Astrocyte (in vitro differentiated cells and primary cell): ENCODE measurements at regions not wholly inside any gene's neighbourhood (a gene's known extent, or its start where the extent isn't known, plus 50 kb on each side); places are given as distances from the start of the nearest gene placed in this dataset.

Source experiments
- CTCF ChIP-seq: IDR thresholded peaks from 2 replicates; pipeline ENCODE4 v1.5.1; 2011; ENCODE audit warnings: low read depth, mild to moderate bottlenecking, inconsistent platforms, low read length, moderate library complexity; ENCODE audit not compliant: insufficient read depth
- EZH2 ChIP-seq: IDR thresholded peaks from 2 replicates; pipeline ENCODE4 v1.6.1; 2012; ENCODE audit warnings: mild to moderate bottlenecking, low read length, inconsistent platforms; ENCODE audit not compliant: insufficient read depth

GRCh38 chr11:90558328-90558865 lies 335.5 kb upstream of the CHORDC1 start:
- TF ChIP-seq CTCF (no peak), EZH2 (no peak)
